ENCODE measurements at regions not wholly inside any gene's neighbourhood (a gene's known extent, or its start where the extent isn't known, plus 50 kb on each side); places are given as distances from the start of the nearest gene placed in this dataset.

GRCh38 chr9:26782899-26783298, 109.7 kb downstream of the CAAP1 start (continued):
- no peak for TF ChIP-seq EMX1 (CRISPR knock-in tag; IDR thresholded peaks at IDR 0.05)
- no peak for TF ChIP-seq ZNF232 (CRISPR knock-in tag; IDR thresholded peaks at IDR 0.05)
- TF ChIP-seq CDX4 (CRISPR knock-in tag; IDR thresholded peaks at IDR 0.05; ENCODE audit: borderline replicate concordance), result no peak
- TF ChIP-seq GRHL2 (CRISPR knock-in tag; IDR thresholded peaks at IDR 0.05; ENCODE audit: insufficient replicate concordance, severe bottlenecking), result no peak
- no peak for TF ChIP-seq FOXP4 (CRISPR knock-in tag; IDR thresholded peaks at IDR 0.05)
- TF ChIP-seq ZNF423 (CRISPR knock-in tag; IDR thresholded peaks at IDR 0.05), result no peak
- no peak for TF ChIP-seq TP53 (CRISPR knock-in tag; IDR thresholded peaks at IDR 0.05)
- TF ChIP-seq GABPB1 (CRISPR knock-in tag; IDR thresholded peaks at IDR 0.05), result no peak
- TF ChIP-seq AFF4 (CRISPR knock-in tag; IDR thresholded peaks at IDR 0.05; ENCODE audit: borderline replicate concordance), result no peak
- no peak for TF ChIP-seq RORB (CRISPR knock-in tag; IDR thresholded peaks at IDR 0.05)
- TF ChIP-seq ZNF281 (CRISPR knock-in tag; IDR thresholded peaks at IDR 0.05), result no peak
- no peak for TF ChIP-seq CREB1 (CRISPR knock-in tag; IDR thresholded peaks at IDR 0.05)
- no peak for TF ChIP-seq PRDM15 (CRISPR knock-in tag; IDR thresholded peaks at IDR 0.05)

GRCh38 chr9:26781906-26782305, 110.7 kb downstream of the CAAP1 start:
- ATAC-seq, result no peak
- POLR2A ChIA-PET, result no interaction called here
- H3K27ac Mint-ChIP-seq, result no peak overlapping the region
- H3K4me1 Mint-ChIP-seq, result peaks cover 22% of the 10 kb centered on the region
- CTCF ChIA-PET, result no interaction called here
- H3K27me3 Mint-ChIP-seq (ENCODE audit: low read depth), result no peaks in the 10 kb centered on the region
- no peak overlapping the region for H3K4me3 Mint-ChIP-seq
- peaks cover 3% of the 10 kb centered on the region; the same call in 1 of the 2 replicates for H3K36me3 Mint-ChIP-seq
- peaks cover 8% of the 10 kb centered on the region for H3K9me3 Mint-ChIP-seq
- no peak for DNase-seq (ENCODE audit: low spot score)
- TF ChIP-seq SMAD3 (CRISPR knock-in tag; IDR thresholded peaks at IDR 0.05; ENCODE audit: borderline replicate concordance) (no peak), GTF2I (CRISPR knock-in tag; conservative IDR thresholded peaks at IDR 0.05) (no peak), ARID4B (CRISPR knock-in tag; IDR thresholded peaks at IDR 0.05; ENCODE audit: borderline replicate concordance) (no peak), STAT6 (CRISPR knock-in tag; conservative IDR thresholded peaks at IDR 0.05; ENCODE audit: low read depth) (no peak)
